ENCODE measurements at regions not wholly inside any gene's neighbourhood (a gene's known extent, or its start where the extent isn't known, plus 50 kb on each side); places are given as distances from the start of the nearest gene placed in this dataset.

GRCh38 chr15:29560896-29561295, 261.4 kb downstream of the TJP1 start:
- Histone ChIP-seq H3K4me2 (ENCODE audit: unreplicated experiment) (no peak overlapping the region), H3K9me2 (ENCODE audit: insufficient read depth) (no peaks in the 10 kb centered on the region; the same call in 1 of the 2 replicates), H2AFZ (no peak overlapping the region), H3K79me2 (ENCODE audit: insufficient read depth) (no peaks in the 10 kb centered on the region), H3K9ac (no peak overlapping the region), H3K4me3 (no peak overlapping the region), H4K20me1 (ENCODE audit: insufficient read depth) (no peaks in the 10 kb centered on the region), H3F3A (ENCODE audit: insufficient read depth) (no peaks in the 10 kb centered on the region), H3K9me3 (ENCODE audit: low read depth) (no peaks in the 10 kb centered on the region), H3K27me3 (replicated peaks; ENCODE audit: insufficient read depth) (peaks cover 9% of the 10 kb centered on the region; the same call in 1 of the 2 replicates), H3K27ac (no peak overlapping the region), H3K4me1 (ENCODE audit: insufficient read depth) (no peaks in the 10 kb centered on the region), H3K36me3 (ENCODE audit: low read depth) (no peaks in the 10 kb centered on the region)
- in situ Hi-C loops (cut with MboI), result no loop called here
- no peak for DNase-seq
- WGBS, 2 experiments (ENCODE audit: low coverage in 1 of 2, low lambda C conversion rate in 2 of 2, missing lambda C conversion rate in 2 of 2), result 22 to 38% methylated on average over 2 of the region's 2 CpGs
- TF ChIP-seq EZH2phosphoT487 (IDR thresholded peaks at IDR 0.05; ENCODE audit: insufficient read depth, low read depth) (no peak), EZH2 (IDR thresholded peaks at IDR 0.05; ENCODE audit: insufficient read depth, poor library complexity, severe bottlenecking) (no peak)

- no peak for DNase-seq
- Histone ChIP-seq H3K79me2 (ENCODE audit: insufficient read depth) (no peaks in the 10 kb centered on the region), H3F3A (ENCODE audit: insufficient read depth) (no peaks in the 10 kb centered on the region), H3K4me3 (no peak overlapping the region), H3K4me1 (ENCODE audit: insufficient read depth) (no peaks in the 10 kb centered on the region), H3K9ac (no peak overlapping the region), H3K9me2 (ENCODE audit: insufficient read depth) (no peaks in the 10 kb centered on the region; the same call in 1 of the 2 replicates), H3K27me3 (replicated peaks; ENCODE audit: insufficient read depth) (peaks cover 23% of the 10 kb centered on the region), H3K9me3 (ENCODE audit: low read depth) (no peaks in the 10 kb centered on the region), H4K20me1 (ENCODE audit: insufficient read depth) (no peaks in the 10 kb centered on the region), H3K36me3 (ENCODE audit: low read depth) (no peaks in the 10 kb centered on the region), H3K27ac (no peak overlapping the region), H3K4me2 (ENCODE audit: unreplicated experiment) (no peak overlapping the region), H2AFZ (no peak overlapping the region)
- TF ChIP-seq EZH2phosphoT487 (IDR thresholded peaks at IDR 0.05; ENCODE audit: insufficient read depth, low read depth), result no peak
- no peak for TF ChIP-seq EZH2 (IDR thresholded peaks at IDR 0.05; ENCODE audit: insufficient read depth, poor library complexity, severe bottlenecking)
- in situ Hi-C loops (cut with MboI), result no loop called here
- 46 to 54% methylated on average over 9 of the region's 9 CpGs for WGBS, 2 experiments (ENCODE audit: low coverage in 1 of 2, low lambda C conversion rate in 2 of 2, missing lambda C conversion rate in 2 of 2)
These were observed 264.0 kb downstream of the TJP1 start for GRCh38 chr15:29558261-29558660.

DNA sequence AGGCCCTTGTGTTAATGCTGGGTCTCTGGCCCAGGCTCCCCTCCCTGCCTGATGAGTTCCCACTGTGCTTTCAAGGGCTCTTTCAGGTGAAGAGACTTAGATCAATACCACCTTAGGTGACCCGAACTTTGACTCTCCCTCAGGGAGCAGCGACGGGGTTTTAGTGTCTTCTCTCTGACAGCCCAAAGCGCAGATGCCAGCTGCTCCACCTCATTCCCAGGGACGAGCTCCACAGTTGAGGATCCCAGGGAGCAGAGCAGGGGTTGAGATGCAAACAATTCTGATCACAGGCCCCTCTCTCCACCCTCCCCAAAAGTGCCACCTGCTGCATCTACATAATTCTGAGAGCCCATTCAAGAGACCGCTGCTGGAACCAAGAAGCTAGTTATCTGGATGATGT, 265.1 kb downstream of the TJP1 start:
- no peak for DNase-seq
- Histone ChIP-seq H3K4me1 (ENCODE audit: insufficient read depth) (no peaks in the 10 kb centered on the region), H3K79me2 (ENCODE audit: insufficient read depth) (no peaks in the 10 kb centered on the region), H3K9ac (no peak overlapping the region), H3K27me3 (replicated peaks; ENCODE audit: insufficient read depth) (peaks cover 23% of the 10 kb centered on the region), H3K9me2 (ENCODE audit: insufficient read depth) (no peaks in the 10 kb centered on the region; the same call in 1 of the 2 replicates), H3K9me3 (ENCODE audit: low read depth) (no peaks in the 10 kb centered on the region), H3F3A (ENCODE audit: insufficient read depth) (no peaks in the 10 kb centered on the region), H3K4me3 (no peak overlapping the region), H4K20me1 (ENCODE audit: insufficient read depth) (no peaks in the 10 kb centered on the region), H3K36me3 (ENCODE audit: low read depth) (no peaks in the 10 kb centered on the region), H3K4me2 (ENCODE audit: unreplicated experiment) (no peak overlapping the region), H2AFZ (no peak overlapping the region), H3K27ac (no peak overlapping the region)
- in situ Hi-C loops (cut with MboI), result no loop called here
- WGBS, 2 experiments (ENCODE audit: low coverage in 1 of 2, low lambda C conversion rate in 2 of 2, missing lambda C conversion rate in 2 of 2), result 23 to 25% methylated on average over 6 of the region's 6 CpGs
- TF ChIP-seq EZH2 (IDR thresholded peaks at IDR 0.05; ENCODE audit: insufficient read depth, poor library complexity, severe bottlenecking) (no peak), EZH2phosphoT487 (IDR thresholded peaks at IDR 0.05; ENCODE audit: insufficient read depth, low read depth) (no peak)

DNA sequence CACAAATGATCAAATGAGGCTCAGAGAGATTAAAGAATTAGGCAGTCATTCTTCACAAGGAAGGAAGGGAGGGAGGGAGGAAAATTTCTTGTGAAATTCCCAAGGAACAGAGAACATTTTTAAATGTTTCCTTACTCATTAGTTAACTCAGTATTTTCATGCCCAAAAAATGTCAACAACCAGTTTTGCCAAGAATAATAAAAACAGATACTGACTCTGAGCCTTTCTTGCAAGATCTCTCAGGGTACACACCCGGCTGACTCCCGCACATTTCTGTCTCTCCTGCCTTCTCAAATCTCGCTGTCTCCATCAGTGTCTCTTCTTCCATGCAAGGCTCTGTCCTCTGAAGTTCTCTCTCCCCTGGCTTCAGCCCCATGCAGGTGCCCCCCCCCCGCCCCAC, 265.9 kb downstream of the TJP1 start:
- Histone ChIP-seq H3K4me2 (ENCODE audit: unreplicated experiment) (no peak overlapping the region), H3K9me2 (ENCODE audit: insufficient read depth) (no peaks in the 10 kb centered on the region), H3K4me1 (ENCODE audit: insufficient read depth) (no peaks in the 10 kb centered on the region), H3K9me3 (ENCODE audit: low read depth) (no peaks in the 10 kb centered on the region), H3K27ac (no peak overlapping the region), H4K20me1 (ENCODE audit: insufficient read depth) (no peaks in the 10 kb centered on the region), H3K79me2 (ENCODE audit: insufficient read depth) (no peaks in the 10 kb centered on the region), H3F3A (ENCODE audit: insufficient read depth) (no peaks in the 10 kb centered on the region), H3K9ac (no peak overlapping the region), H3K27me3 (replicated peaks; ENCODE audit: insufficient read depth) (peaks cover 23% of the 10 kb centered on the region), H2AFZ (no peak overlapping the region), H3K4me3 (no peak overlapping the region), H3K36me3 (ENCODE audit: low read depth) (no peaks in the 10 kb centered on the region)
- peak; percentile 44 for DNase-seq
- TF ChIP-seq EZH2 (IDR thresholded peaks at IDR 0.05; ENCODE audit: insufficient read depth, poor library complexity, severe bottlenecking), result no peak
- no peak for TF ChIP-seq EZH2phosphoT487 (IDR thresholded peaks at IDR 0.05; ENCODE audit: insufficient read depth, low read depth)
- WGBS, 2 experiments (ENCODE audit: low coverage in 1 of 2, low lambda C conversion rate in 2 of 2, missing lambda C conversion rate in 2 of 2), result 0 to 3% methylated on average over 4 of the region's 4 CpGs
- in situ Hi-C loops (cut with MboI), result no loop called here

GRCh38 chr15:29554531-29554930, 267.7 kb downstream of the TJP1 start:
- H3F3A ChIP-seq (ENCODE audit: insufficient read depth), result no peaks in the 10 kb centered on the region
- no peaks in the 10 kb centered on the region for H3K79me2 ChIP-seq (ENCODE audit: insufficient read depth)
- in situ Hi-C loops (cut with MboI), result no loop called here
- H3K9me3 ChIP-seq (ENCODE audit: low read depth), result no peaks in the 10 kb centered on the region
- peaks cover 23% of the 10 kb centered on the region for H3K27me3 ChIP-seq (replicated peaks; ENCODE audit: insufficient read depth)
- 18 to 27% methylated on average over 4 of the region's 4 CpGs for WGBS, 2 experiments (ENCODE audit: low coverage in 1 of 2, low lambda C conversion rate in 2 of 2, missing lambda C conversion rate in 2 of 2)
- H3K9me2 ChIP-seq (ENCODE audit: insufficient read depth), result no peaks in the 10 kb centered on the region
- H2AFZ ChIP-seq, result no peak overlapping the region
- no peaks in the 10 kb centered on the region for H4K20me1 ChIP-seq (ENCODE audit: insufficient read depth)
- no peak for DNase-seq
- no peak overlapping the region for H3K4me3 ChIP-seq
- H3K27ac ChIP-seq, result no peak overlapping the region
- no peak overlapping the region for H3K4me2 ChIP-seq (ENCODE audit: unreplicated experiment)
- TF ChIP-seq EZH2phosphoT487 (IDR thresholded peaks at IDR 0.05; ENCODE audit: insufficient read depth, low read depth) (no peak), EZH2 (IDR thresholded peaks at IDR 0.05; ENCODE audit: insufficient read depth, poor library complexity, severe bottlenecking) (no peak)
- H3K36me3 ChIP-seq (ENCODE audit: low read depth), result no peaks in the 10 kb centered on the region
- no peaks in the 10 kb centered on the region for H3K4me1 ChIP-seq (ENCODE audit: insufficient read depth)
- no peak overlapping the region for H3K9ac ChIP-seq
